HG02885 (cell line): ENCODE measurements at regions not wholly inside any gene's neighbourhood (a gene's known extent, or its start where the extent isn't known, plus 50 kb on each side); places are given as distances from the start of the nearest gene placed in this dataset.
A peak's percentile ranks its signal among the peaks of the same experiment; 100 is the strongest.
"Not testable (repeated sequence)": the region's sequence is repeated elsewhere in the genome, so short reads cannot be mapped to it uniquely, and the experiment has no call there.

Source experiments
- ATAC-seq: cut with Tn5 transposase; IDR thresholded peaks from one replicate; pipeline ENCODE4 v1.9.1; 2021; ENCODE audit warnings: mild to moderate bottlenecking; ENCODE audit not compliant: unreplicated experiment, poor library complexity

DNA sequence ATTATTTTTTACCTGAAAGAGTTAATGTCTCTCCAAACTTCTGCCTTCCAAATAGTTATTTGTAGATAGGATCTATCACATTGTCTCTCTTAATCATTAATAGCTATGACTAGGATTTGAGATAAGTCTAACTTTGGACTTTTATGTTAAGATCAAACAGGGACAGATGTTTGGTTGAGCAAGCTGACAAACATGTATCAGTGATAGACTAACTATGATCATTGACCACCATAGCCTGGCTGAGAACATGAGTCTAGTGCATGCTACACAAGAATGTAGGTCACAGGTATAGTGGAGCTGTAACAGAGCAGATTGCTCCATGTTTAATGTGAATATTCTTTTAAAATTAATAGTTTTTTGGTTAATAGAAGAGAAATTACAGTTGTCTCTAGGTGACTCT is 52.0 kb downstream of the SYT15B start:
- ATAC-seq = not testable (repeated sequence)

DNA sequence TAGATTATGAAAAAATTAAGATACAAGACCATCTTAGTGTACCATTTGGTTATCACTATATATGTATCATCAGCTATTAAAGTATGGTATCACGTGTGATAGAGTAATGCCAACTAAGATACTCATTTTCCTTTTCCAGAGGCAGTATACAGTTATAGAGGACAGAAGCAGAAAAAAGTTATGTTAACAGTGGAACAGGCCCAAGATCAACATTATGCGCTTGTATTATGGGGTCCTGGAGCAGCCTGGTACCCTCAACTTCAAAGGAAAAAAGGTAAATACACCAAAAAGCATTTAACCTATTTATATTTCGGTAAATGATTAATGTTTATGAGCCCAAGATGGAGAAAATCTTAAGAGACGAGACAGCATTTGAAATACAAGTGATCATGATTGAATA is 52.9 kb downstream of the SYT15B start:
- not testable (repeated sequence) for ATAC-seq

- ATAC-seq = peak; percentile 95
These were observed 57.5 kb downstream of the SYT15B start for GRCh38 chr10:47705698-47706414.

DNA sequence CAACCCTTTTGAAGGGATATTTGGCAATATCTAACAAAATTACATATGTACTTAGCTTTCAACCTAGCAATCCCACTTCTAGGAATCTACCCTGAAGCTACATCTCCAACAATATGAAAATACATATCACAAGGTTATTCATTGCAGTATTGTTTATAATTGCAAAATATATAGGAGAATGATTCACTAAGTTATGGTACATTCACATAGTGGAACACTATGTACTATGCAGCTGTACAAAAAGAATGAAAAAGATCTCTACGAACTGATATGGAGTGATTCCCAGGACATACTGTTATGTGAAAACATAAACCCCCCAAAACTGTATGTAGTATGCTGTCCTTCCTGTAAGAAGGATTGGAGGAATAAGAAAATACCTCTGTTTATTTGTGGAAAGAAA is 62.1 kb downstream of the SYT15B start:
- not testable (repeated sequence) for ATAC-seq

DNA sequence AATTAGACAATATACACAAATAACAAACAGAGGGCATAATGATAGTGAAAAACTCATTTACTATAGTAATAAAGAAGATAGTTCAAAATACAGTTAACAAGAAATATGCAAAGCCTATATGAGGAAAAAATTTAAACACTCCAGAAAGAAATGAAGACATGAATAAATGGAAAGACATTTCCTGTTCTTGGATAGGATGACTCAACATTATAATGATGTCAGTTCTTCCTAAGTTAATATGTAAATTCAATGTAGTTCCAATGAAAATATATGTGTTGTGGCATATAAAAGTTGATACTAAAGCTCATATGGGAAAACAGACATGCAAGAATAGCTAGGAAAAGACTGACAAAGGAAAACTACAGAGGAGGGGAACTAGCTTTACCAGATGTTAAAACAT is 63.5 kb downstream of the SYT15B start:
- not testable (repeated sequence) for ATAC-seq

- not testable (repeated sequence) for ATAC-seq
These were observed 67.2 kb downstream of the SYT15B start for GRCh38 chr10:47696170-47696569.

- not testable (repeated sequence) for ATAC-seq
These were observed 68.2 kb downstream of the SYT15B start for GRCh38 chr10:47695149-47695548.

- ATAC-seq = not testable (repeated sequence)
These were observed 73.1 kb downstream of the SYT15B start for GRCh38 chr10:47690304-47690703.

GRCh38 chr10:47683826-47684475 is 79.4 kb downstream of the SYT15B start:
- ATAC-seq = not testable (repeated sequence)

GRCh38 chr10:47681638-47681990 is 81.8 kb downstream of the SYT15B start:
- ATAC-seq = not testable (repeated sequence)

DNA sequence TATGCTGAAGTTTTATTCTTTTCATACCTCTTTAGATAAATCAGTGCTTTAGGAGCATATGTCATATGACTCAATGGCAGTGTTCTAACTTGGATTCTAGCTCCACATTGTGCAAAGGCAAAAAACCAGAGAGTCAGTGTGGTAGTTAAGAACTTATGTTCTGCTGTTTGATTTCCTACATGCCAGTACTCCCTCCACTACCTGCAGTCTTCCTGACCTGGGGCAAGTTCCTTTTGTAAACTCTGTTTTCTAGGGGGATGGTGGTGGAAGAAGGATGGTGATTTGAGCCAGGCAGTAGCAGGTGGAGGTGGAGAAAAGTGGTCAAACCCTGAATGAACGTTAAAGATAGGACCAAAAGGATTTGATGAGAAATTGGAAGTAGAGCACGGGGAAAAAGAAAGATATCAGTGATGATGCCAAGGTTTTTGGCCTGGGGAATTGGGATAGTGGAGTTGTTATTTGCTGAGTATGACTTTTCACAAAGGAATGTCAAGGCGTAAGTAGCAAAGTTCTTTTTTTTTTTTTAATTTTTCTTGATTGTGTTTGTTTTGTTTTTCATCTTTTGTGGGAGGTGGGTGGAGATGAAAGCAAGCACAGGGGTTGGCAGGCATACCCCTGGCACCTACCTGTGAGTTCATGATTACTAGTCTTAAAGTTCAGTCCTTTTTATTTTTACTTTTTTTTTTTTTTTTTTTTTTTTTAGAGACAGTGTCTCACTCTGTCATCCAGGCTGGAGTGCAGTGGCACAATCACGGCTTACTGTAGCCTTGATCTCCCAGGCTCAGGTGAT is 82.3 kb downstream of the SYT15B start:
- not testable (repeated sequence) for ATAC-seq

DNA sequence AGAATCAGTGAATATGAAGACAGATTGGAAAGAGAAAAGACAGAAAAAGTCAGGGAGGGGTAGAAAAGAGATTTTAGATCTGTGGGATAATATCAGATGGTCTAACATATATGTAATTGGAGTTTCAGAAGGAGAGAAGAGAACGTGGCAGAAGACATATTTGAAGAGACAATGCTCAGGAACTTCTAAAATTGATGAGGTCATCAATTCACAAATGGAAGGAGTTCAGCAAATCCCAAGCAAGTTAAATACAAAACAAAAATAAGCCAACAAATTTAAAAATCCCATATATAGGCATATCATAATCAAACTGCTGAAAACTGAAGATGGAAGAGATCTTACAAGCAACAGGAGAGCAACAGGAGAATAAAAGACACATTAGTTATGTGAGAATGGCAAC is 87.3 kb downstream of the SYT15B start:
- not testable (repeated sequence) for ATAC-seq

- not testable (repeated sequence) for ATAC-seq
These were observed 87.8 kb downstream of the SYT15B start for GRCh38 chr10:47675577-47675976.

DNA sequence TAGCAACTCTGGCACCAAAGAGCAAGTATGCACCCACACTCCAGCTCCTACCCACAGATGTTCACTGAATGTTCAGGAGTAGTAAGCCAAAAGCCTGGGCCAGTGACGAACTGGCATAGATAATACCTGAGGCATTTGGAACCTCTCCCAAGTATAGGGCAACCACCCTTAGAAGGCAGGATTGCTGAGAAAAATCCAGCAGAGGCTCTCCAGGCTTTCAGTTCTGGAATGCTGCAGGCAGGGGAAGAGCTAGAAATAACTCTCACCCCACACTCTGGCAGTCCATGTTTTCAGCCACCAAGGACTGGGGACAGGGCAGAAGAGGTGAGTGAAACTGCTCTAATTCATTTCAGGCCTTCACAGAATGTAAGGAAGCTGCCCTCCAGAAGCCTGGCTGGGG is 90.3 kb downstream of the SYT15B start:
- not testable (repeated sequence) for ATAC-seq

GRCh38 chr10:47670857-47671256 is 92.5 kb downstream of the SYT15B start:
- not testable (repeated sequence) for ATAC-seq

DNA sequence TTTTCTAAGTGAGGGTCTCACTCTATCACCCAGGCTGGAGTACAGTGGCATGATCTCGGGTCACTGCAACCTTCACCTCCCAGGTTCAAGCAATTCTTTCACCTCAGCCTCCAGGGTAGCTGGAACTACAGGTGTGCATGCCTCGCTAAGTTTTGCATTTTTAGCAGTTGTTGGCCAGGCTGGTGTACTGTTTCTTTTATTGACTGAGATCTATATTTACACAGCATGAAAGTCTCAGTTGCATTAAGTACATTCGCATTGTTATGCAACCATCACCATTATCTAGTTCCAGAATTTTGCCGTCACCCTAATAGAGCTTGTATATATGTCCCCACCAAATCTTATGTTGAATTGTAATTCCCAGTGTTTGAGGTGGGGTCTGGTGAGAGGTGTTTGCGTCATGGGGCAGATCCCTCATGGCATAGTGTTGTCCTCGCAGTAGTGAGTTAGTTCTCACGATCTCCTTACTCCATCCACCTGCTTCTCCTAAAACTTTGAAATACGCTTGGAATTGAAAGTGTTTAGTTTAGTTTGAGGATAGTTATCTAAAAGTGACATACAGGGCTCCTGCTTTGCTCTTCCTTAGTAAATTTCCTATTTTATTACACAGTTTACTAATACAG is 101.3 kb downstream of the SYT15B start:
- not testable (repeated sequence) for ATAC-seq

GRCh38 chr10:47656732-47657131 is 106.7 kb downstream of the SYT15B start:
- not testable (repeated sequence) for ATAC-seq

- not testable (repeated sequence) for ATAC-seq
These were observed 109.2 kb downstream of the SYT15B start for GRCh38 chr10:47654161-47654560.

- not testable (repeated sequence) for ATAC-seq
These were observed 114.8 kb downstream of the SYT15B start for GRCh38 chr10:47648594-47648993.

GRCh38 chr10:47647523-47648101 is 115.8 kb downstream of the SYT15B start:
- not testable (repeated sequence) for ATAC-seq
